ENCODE measurements at regions not wholly inside any gene's neighbourhood (a gene's known extent, or its start where the extent isn't known, plus 50 kb on each side); places are given as distances from the start of the nearest gene placed in this dataset.

- TF ChIP-seq, protein P1, sequence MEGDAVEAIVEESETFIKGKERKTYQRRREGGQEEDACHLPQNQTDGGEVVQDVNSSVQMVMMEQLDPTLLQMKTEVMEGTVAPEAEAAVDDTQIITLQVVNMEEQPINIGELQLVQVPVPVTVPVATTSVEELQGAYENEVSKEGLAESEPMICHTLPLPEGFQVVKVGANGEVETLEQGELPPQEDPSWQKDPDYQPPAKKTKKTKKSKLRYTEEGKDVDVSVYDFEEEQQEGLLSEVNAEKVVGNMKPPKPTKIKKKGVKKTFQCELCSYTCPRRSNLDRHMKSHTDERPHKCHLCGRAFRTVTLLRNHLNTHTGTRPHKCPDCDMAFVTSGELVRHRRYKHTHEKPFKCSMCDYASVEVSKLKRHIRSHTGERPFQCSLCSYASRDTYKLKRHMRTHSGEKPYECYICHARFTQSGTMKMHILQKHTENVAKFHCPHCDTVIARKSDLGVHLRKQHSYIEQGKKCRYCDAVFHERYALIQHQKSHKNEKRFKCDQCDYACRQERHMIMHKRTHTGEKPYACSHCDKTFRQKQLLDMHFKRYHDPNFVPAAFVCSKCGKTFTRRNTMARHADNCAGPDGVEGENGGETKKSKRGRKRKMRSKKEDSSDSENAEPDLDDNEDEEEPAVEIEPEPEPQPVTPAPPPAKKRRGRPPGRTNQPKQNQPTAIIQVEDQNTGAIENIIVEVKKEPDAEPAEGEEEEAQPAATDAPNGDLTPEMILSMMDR (IDR thresholded peaks at IDR 0.05): no peak
- TF ChIP-seq POLR2A (IDR thresholded peaks at IDR 0.05): no peak
Measured at GRCh38 chr5:6222121-6222520, 156.2 kb downstream of the MED10 start.
